GM19328 (cell line): ENCODE measurements at regions not wholly inside any gene's neighbourhood (a gene's known extent, or its start where the extent isn't known, plus 50 kb on each side); places are given as distances from the start of the nearest gene placed in this dataset.

Experiments used
- ATAC-seq: cut with Tn5 transposase; IDR thresholded peaks from one replicate; pipeline ENCODE4 v1.9.1; 2021; ENCODE audit warnings: mild to moderate bottlenecking, moderate library complexity; ENCODE audit not compliant: unreplicated experiment

GRCh38 chr2:128733450-128733849 lies 414.8 kb upstream of the HS6ST1 start:
- ATAC-seq = no peak

GRCh38 chr2:128734521-128735295 lies 416.0 kb upstream of the HS6ST1 start:
- no peak for ATAC-seq

GRCh38 chr2:128735296-128735960 lies 416.8 kb upstream of the HS6ST1 start:
- no peak for ATAC-seq

GRCh38 chr2:128736046-128736688 lies 417.5 kb upstream of the HS6ST1 start:
- ATAC-seq = no peak

- ATAC-seq = peak; percentile 58
Observed at GRCh38 chr2:128736689-128737545, 418.2 kb upstream of the HS6ST1 start.

- ATAC-seq = no peak
Observed at GRCh38 chr2:128737546-128737826, 418.8 kb upstream of the HS6ST1 start.

- no peak for ATAC-seq
Observed at GRCh38 chr2:128738446-128739110, 419.9 kb upstream of the HS6ST1 start.

- no peak for ATAC-seq
Observed at GRCh38 chr2:128742467-128742866, 423.8 kb upstream of the HS6ST1 start.

GRCh38 chr2:128745946-128746345 lies 427.3 kb upstream of the HS6ST1 start:
- no peak for ATAC-seq

- no peak for ATAC-seq
Observed at GRCh38 chr2:128746356-128746755, 427.7 kb upstream of the HS6ST1 start.

- no peak for ATAC-seq
Observed at GRCh38 chr2:128748336-128748735, 429.7 kb upstream of the HS6ST1 start.

GRCh38 chr2:128748835-128749605 lies 430.4 kb upstream of the HS6ST1 start:
- no peak for ATAC-seq

GRCh38 chr2:128750328-128751165 lies 431.9 kb upstream of the HS6ST1 start:
- no peak for ATAC-seq

- no peak for ATAC-seq
Observed at GRCh38 chr2:128751746-128752145, 433.1 kb upstream of the HS6ST1 start.

- no peak for ATAC-seq
Observed at GRCh38 chr2:128752691-128753263, 434.1 kb upstream of the HS6ST1 start.

- ATAC-seq = no peak
Observed at GRCh38 chr2:128753321-128753720, 434.7 kb upstream of the HS6ST1 start.

- no peak for ATAC-seq
Observed at GRCh38 chr2:128753800-128754199, 435.1 kb upstream of the HS6ST1 start.

- ATAC-seq = peak; percentile 86
Observed at GRCh38 chr2:128754246-128754724, 435.6 kb upstream of the HS6ST1 start.
